B cell (primary cell): ENCODE measurements at regions not wholly inside any gene's neighbourhood (a gene's known extent, or its start where the extent isn't known, plus 50 kb on each side); places are given as distances from the start of the nearest gene placed in this dataset.

Source experiments
- ATAC-seq: fragments of 200-7000 bp; cut with Tn5 transposase; one replicate; pipeline ENCODE4 v1.10.0; 2021; ENCODE audit warnings: low read depth, mild to moderate bottlenecking, moderate number of reproducible peaks, moderate library complexity
- CTCF ChIA-PET: fragments of 350-600 bp; sonication (Branson Sonifier 250); formaldehyde crosslinking; loops from one replicate; lab custom pipeline; 2021; ENCODE audit warnings: antibody characterized with exemption, inconsistent platforms; lab: Charles Lee
- POLR2A ChIA-PET: fragments of 350-600 bp; sonication (Branson Sonifier 250); formaldehyde crosslinking; loops from one replicate; lab custom pipeline; 2021; ENCODE audit warnings: antibody characterized with exemption; lab: Charles Lee
- DNase-seq: peaks from one replicate; pipeline ENCODE4 v3.0.0; 2013
- H2AFZ ChIP-seq: 2 replicates; pipeline ENCODE4 v1.6.1; 2012; ENCODE audit warnings: mild to moderate bottlenecking, low read depth, low read length; ENCODE audit not compliant: insufficient read depth, poor library complexity, severe bottlenecking
- H3K27ac ChIP-seq, 2 donors: 1 replicate in 1 of 2; 2 replicates in 1 of 2; pipeline ENCODE4 v1.5.1; 2012 to 2013; ENCODE audit warnings: low read length in 2 of 2, mild to moderate bottlenecking in 2 of 2, moderate library complexity in 1 of 2
- H3K27me3 ChIP-seq, 4 experiments: fragments of 200-600 bp in 1 of 4; sonication (generic) in 1 of 4; replicated peaks in 1 of 4; 1 replicate in 2 of 4; 2 replicates in 2 of 4; pipeline versions ENCODE4 v1.6.1 to v1.7.0; 2013 to 2016; ENCODE audit warnings: low read length in 3 of 4, mild to moderate bottlenecking in 2 of 4, mixed read lengths in 1 of 4, moderate library complexity in 1 of 4; ENCODE audit not compliant: insufficient read depth in 4 of 4, control insufficient read depth in 3 of 4; ENCODE audit errors: control extremely low read depth in 1 of 4
- H3K36me3 ChIP-seq, 2 experiments: replicated peaks in 1 of 2; 1 replicate in 1 of 2; 2 replicates in 1 of 2; pipeline versions ENCODE4 v1.6.1 to v1.7.1; 2013; ENCODE audit warnings: low read length in 1 of 2; ENCODE audit not compliant: insufficient read depth in 2 of 2, control insufficient read depth in 1 of 2; ENCODE audit errors: control extremely low read depth in 1 of 2, extremely low read depth in 1 of 2
- H3K4me1 ChIP-seq, 2 donors: fragments of 200-600 bp in 1 of 2; sonication (generic) in 1 of 2; 1 replicate in 1 of 2; 2 replicates in 1 of 2; pipeline versions ENCODE4 v1.5.1 to v1.6.1; 2013 to 2017; ENCODE audit warnings: low read length in 2 of 2; ENCODE audit not compliant: control insufficient read depth in 2 of 2, insufficient read depth in 2 of 2
- H3K4me2 ChIP-seq: replicated peaks from 2 replicates; pipeline ENCODE3; 2012; ENCODE audit warnings: mild to moderate bottlenecking, low read depth, low read length; ENCODE audit not compliant: poor library complexity, severe bottlenecking
- H3K4me3 ChIP-seq, 5 experiments: fragments of 200-600 bp in 1 of 5; sonication (generic) in 1 of 5; 1 replicate in 3 of 5; 2 replicates in 2 of 5; pipeline versions ENCODE4 v1.5.1 to v1.7.0; 2011 to 2016; ENCODE audit warnings: low read length in 4 of 5, mild to moderate bottlenecking in 4 of 5, low read depth in 2 of 5, control low read depth in 1 of 5, moderate library complexity in 1 of 5; ENCODE audit not compliant: insufficient read depth in 1 of 5; ENCODE audit errors: control extremely low read depth in 1 of 5, extremely low read depth in 1 of 5
- H3K79me2 ChIP-seq: fragments of 200-600 bp; sonication (generic); one replicate; pipeline ENCODE4 v1.6.0; 2016; ENCODE audit warnings: low read length; ENCODE audit not compliant: control insufficient read depth, insufficient read depth
- H3K9ac ChIP-seq: fragments of 200-600 bp; sonication (generic); 2 replicates; pipeline ENCODE4 v1.6.1; 2017; ENCODE audit warnings: mild to moderate bottlenecking, low read length, moderate library complexity
- H3K9me3 ChIP-seq, 3 donors: one replicate each; pipeline versions ENCODE4 v1.6.1 to v1.7.1; 2013; ENCODE audit warnings: low read length in 2 of 3; ENCODE audit not compliant: control insufficient read depth in 2 of 3, insufficient read depth in 1 of 3; ENCODE audit errors: control extremely low read depth in 1 of 3
- H4K20me1 ChIP-seq: 2 replicates; pipeline ENCODE4 v1.6.0; 2012; ENCODE audit warnings: mild to moderate bottlenecking, low read length; ENCODE audit not compliant: insufficient read depth, control insufficient read depth, poor library complexity, severe bottlenecking
- H3K27ac Mint-ChIP-seq: one replicate; pipeline ENCODE4 v1.8.0; 2021; ENCODE audit warnings: mixed read lengths
- H3K27me3 Mint-ChIP-seq: one replicate; pipeline ENCODE4 v1.8.0; 2021; ENCODE audit warnings: mixed read lengths
- H3K4me1 Mint-ChIP-seq: one replicate; pipeline ENCODE4 v1.8.0; 2021; ENCODE audit warnings: mixed read lengths
- H3K4me3 Mint-ChIP-seq: one replicate; pipeline ENCODE4 v1.8.0; 2021; ENCODE audit warnings: mixed read lengths
- H3K9me3 Mint-ChIP-seq: one replicate; pipeline ENCODE4 v1.8.0; 2022; ENCODE audit warnings: mixed read lengths; ENCODE audit not compliant: insufficient read depth
- CTCF ChIP-seq: fragments of 200-600 bp; IDR thresholded peaks from one replicate; pipeline ENCODE4 v1.8.0; 2022; ENCODE audit warnings: antibody characterized with exemption, mild to moderate bottlenecking
- EZH2 ChIP-seq: IDR thresholded peaks from 2 replicates; pipeline ENCODE4 v1.6.1; 2012; ENCODE audit warnings: borderline replicate concordance, low read depth, mild to moderate bottlenecking, moderate library complexity, low read length; ENCODE audit not compliant: insufficient read depth, poor library complexity, severe bottlenecking
- WGBS: methylation state at CpG from one replicate; pipeline ENCODE4 v1.1.5; 2013; ENCODE audit warnings: missing lambda C conversion rate; ENCODE audit not compliant: insufficient coverage; 5-methylcytosine and 5-hydroxymethylcytosine counted together
- intact Hi-C: fragments of 100-400 bp; cut with micrococcal nuclease; formaldehyde crosslinking; loops from one replicate; pipeline ENCODE4 v1.10.0; 2022

- ChIA-PET CTCF (no interaction called here), POLR2A (no interaction called here)
- Histone ChIP-seq H3K4me1 (no peaks in the 10 kb centered on the region), H3K27me3 (peaks cover 0 to 3% (median 0%) of the 10 kb centered on the region in 4 experiments), H3K36me3 (no peaks in the 10 kb centered on the region), H4K20me1 (no peaks in the 10 kb centered on the region), H3K4me3 (no peak overlapping the region), H3K9me3 (no peaks in the 10 kb centered on the region), H2AFZ (peak overlapping the region; percentile 28), H3K9ac (no peak overlapping the region), H3K79me2 (no peaks in the 10 kb centered on the region), H3K27ac (no peak overlapping the region), H3K4me2 (no peak overlapping the region)
- 19% methylated on average over 5 of the region's 10 CpGs for WGBS
- H3K9me3 Mint-ChIP-seq, result no peaks in the 10 kb centered on the region
- no peak overlapping the region for H3K27ac Mint-ChIP-seq
- ATAC-seq, result no peak
- no peak overlapping the region for H3K4me3 Mint-ChIP-seq
- intact Hi-C loops, result no loop called here
- TF ChIP-seq EZH2, result no peak
- no peak for TF ChIP-seq CTCF
- peaks cover 18% of the 10 kb centered on the region for H3K27me3 Mint-ChIP-seq
- DNase-seq, result no peak
- H3K4me1 Mint-ChIP-seq, result no peaks in the 10 kb centered on the region
Measured at GRCh38 chr13:39892721-39893685, 237.5 kb downstream of the COG6 start.

- Histone ChIP-seq H3K79me2 (no peaks in the 10 kb centered on the region), H3K9me3 (no peaks in the 10 kb centered on the region), H3K27ac (no peak overlapping the region), H2AFZ (no peak overlapping the region), H4K20me1 (no peaks in the 10 kb centered on the region), H3K4me1 (no peaks in the 10 kb centered on the region), H3K27me3 (peaks cover 0 to 3% (median 0%) of the 10 kb centered on the region in 4 experiments), H3K4me3 (no peak overlapping the region), H3K9ac (no peak overlapping the region), H3K36me3 (no peaks in the 10 kb centered on the region), H3K4me2 (no peak overlapping the region)
- Mint-ChIP-seq H3K27ac (no peak overlapping the region), H3K4me1 (no peaks in the 10 kb centered on the region), H3K27me3 (peaks cover 14% of the 10 kb centered on the region), H3K9me3 (no peaks in the 10 kb centered on the region), H3K4me3 (no peak overlapping the region)
- ATAC-seq (no peak), DNase-seq (no peak)
- intact Hi-C loops, result no loop called here
- TF ChIP-seq CTCF, result no peak
- TF ChIP-seq EZH2, result no peak
- no CpG with 5 or more reads among the region's 1 CpG for WGBS
- ChIA-PET POLR2A (no interaction called here), CTCF (no interaction called here)
Measured at GRCh38 chr13:39893808-39894207, 238.3 kb downstream of the COG6 start.
